ENCODE measurements at regions not wholly inside any gene's neighbourhood (a gene's known extent, or its start where the extent isn't known, plus 50 kb on each side); places are given as distances from the start of the nearest gene placed in this dataset.

DNA sequence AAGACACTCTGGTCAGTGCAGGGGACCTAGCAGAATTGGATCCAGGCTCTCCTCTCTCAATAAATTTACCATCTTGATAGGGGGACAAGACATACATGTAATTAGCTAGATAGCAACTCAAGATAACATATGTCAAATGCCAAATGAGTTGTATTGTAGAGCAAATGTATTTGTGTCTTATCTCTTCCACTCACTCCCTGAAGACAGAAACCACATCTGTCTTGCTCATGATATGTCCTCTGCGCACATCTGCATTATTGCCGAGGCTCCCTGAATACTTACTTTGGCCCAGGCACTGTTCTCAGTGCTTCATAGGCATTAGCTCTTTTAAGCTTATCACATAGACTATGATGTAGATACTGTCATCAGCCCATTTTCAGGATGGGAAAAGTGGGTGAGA is 122.9 kb upstream of the GATA6 start:
- H2BK120ac ChIP-seq (ENCODE audit: low read depth, low read length, poor library complexity, severe bottlenecking): no peak overlapping the region
- H3K9ac ChIP-seq (ENCODE audit: extremely low read depth, insufficient read length, low read length): no peak overlapping the region
- no peak overlapping the region for H3K27ac ChIP-seq (ENCODE audit: insufficient read length, low read depth, low read length)
- no peak overlapping the region for H3K4ac ChIP-seq (ENCODE audit: low read depth, low read length)
- no peak overlapping the region for H3K4me3 Mint-ChIP-seq
- peaks cover 16 to 18% of the 10 kb centered on the region in 2 experiments for H3K4me1 Mint-ChIP-seq
- no peak overlapping the region for H4K91ac ChIP-seq (ENCODE audit: insufficient read length, low read depth, low read length)
- H3K4me2 ChIP-seq (ENCODE audit: insufficient read depth, insufficient read length, low read length): no peak overlapping the region
- no peak overlapping the region for H2AFZ ChIP-seq (ENCODE audit: low read length)
- no peaks in the 10 kb centered on the region for H4K20me1 ChIP-seq (ENCODE audit: control insufficient read depth, insufficient read depth, insufficient read length)
- no peak overlapping the region for H2BK5ac ChIP-seq (ENCODE audit: insufficient read length, low read length)
- no peak overlapping the region for H3K14ac ChIP-seq (ENCODE audit: insufficient read depth, low read length)
- TF ChIP-seq, protein P1, sequence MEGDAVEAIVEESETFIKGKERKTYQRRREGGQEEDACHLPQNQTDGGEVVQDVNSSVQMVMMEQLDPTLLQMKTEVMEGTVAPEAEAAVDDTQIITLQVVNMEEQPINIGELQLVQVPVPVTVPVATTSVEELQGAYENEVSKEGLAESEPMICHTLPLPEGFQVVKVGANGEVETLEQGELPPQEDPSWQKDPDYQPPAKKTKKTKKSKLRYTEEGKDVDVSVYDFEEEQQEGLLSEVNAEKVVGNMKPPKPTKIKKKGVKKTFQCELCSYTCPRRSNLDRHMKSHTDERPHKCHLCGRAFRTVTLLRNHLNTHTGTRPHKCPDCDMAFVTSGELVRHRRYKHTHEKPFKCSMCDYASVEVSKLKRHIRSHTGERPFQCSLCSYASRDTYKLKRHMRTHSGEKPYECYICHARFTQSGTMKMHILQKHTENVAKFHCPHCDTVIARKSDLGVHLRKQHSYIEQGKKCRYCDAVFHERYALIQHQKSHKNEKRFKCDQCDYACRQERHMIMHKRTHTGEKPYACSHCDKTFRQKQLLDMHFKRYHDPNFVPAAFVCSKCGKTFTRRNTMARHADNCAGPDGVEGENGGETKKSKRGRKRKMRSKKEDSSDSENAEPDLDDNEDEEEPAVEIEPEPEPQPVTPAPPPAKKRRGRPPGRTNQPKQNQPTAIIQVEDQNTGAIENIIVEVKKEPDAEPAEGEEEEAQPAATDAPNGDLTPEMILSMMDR (conservative IDR thresholded peaks at IDR 0.05): no peak
- no peak overlapping the region for H3K18ac ChIP-seq (ENCODE audit: insufficient read length, low read depth, low read length)
- no peak overlapping the region for H3K27ac Mint-ChIP-seq
- DNase-seq: no peak
- H2AK5ac ChIP-seq (ENCODE audit: insufficient read length, low read length): no peak overlapping the region
- no peak overlapping the region for H3K23ac ChIP-seq (ENCODE audit: insufficient read length, low read depth, low read length)
- no peaks in the 10 kb centered on the region for H3K79me1 ChIP-seq (ENCODE audit: insufficient read depth, low read depth, low read length, poor library complexity, severe bottlenecking)
- H2BK20ac ChIP-seq (ENCODE audit: low read depth, low read length, poor library complexity, severe bottlenecking): no peak overlapping the region
- H3K79me2 ChIP-seq (ENCODE audit: insufficient read depth, low read length): no peaks in the 10 kb centered on the region
- H2BK12ac ChIP-seq (ENCODE audit: insufficient read length, low read depth, low read length): no peak overlapping the region
- H3K4me1 ChIP-seq (ENCODE audit: insufficient read depth, low read length): no peaks in the 10 kb centered on the region
- no peaks in the 10 kb centered on the region for H3K27me3 ChIP-seq (ENCODE audit: insufficient read depth, low read length)
- no peaks in the 10 kb centered on the region; a peak in 1 of 7 replicates for H3K36me3 Mint-ChIP-seq (ENCODE audit: insufficient read depth in 1 of 3, low read depth in 3 of 3)
- H3K56ac ChIP-seq (ENCODE audit: insufficient read length, low read depth, low read length): no peak overlapping the region
- no CpG with 5 or more reads among the region's 2 CpGs for WGBS (ENCODE audit: extremely low coverage, insufficient read length, low lambda C conversion rate)
- H3K23me2 ChIP-seq (ENCODE audit: insufficient read length, low read depth, low read length, poor library complexity, severe bottlenecking): no peaks in the 10 kb centered on the region
- peaks cover 9% of the 10 kb centered on the region for H3K27me3 Mint-ChIP-seq (ENCODE audit: low read depth)
- no peak overlapping the region for H4K5ac ChIP-seq (ENCODE audit: insufficient read length, low read depth, low read length)
- no peak overlapping the region for H2BK15ac ChIP-seq (ENCODE audit: low read depth, low read length)
- H3K9me3 Mint-ChIP-seq: no peaks in the 10 kb centered on the region
- H4K8ac ChIP-seq (replicated peaks; ENCODE audit: insufficient read length, low read depth, low read length): no peak overlapping the region
- H3T11ph ChIP-seq (ENCODE audit: low read length): no peak overlapping the region
- no peaks in the 10 kb centered on the region for H3K9me3 ChIP-seq (ENCODE audit: control insufficient read depth, low read depth, low read length)

Data from H9 (cell line).